ENCODE measurements at regions not wholly inside any gene's neighbourhood (a gene's known extent, or its start where the extent isn't known, plus 50 kb on each side); places are given as distances from the start of the nearest gene placed in this dataset.

DNA sequence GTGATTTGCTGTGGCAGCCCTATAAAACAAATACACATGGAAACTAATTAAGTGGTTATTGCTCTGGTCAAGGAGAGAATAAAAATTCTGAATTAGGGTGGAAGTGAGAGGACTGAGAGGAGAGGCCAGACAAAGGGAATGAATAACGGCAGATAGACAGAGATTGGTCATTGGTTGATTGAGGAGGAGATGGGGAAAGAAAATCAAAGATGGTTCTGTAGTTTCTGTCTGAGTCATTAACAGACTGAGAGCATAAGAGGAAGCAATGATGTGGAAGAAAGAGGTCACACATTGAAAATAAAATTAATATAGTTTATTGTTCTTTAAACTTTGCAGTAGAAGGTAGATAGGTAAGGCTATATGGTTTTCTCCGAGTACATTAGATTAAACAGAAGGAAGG is 469.8 kb downstream of the ACTL7B start:
- TF ChIP-seq, protein P1, sequence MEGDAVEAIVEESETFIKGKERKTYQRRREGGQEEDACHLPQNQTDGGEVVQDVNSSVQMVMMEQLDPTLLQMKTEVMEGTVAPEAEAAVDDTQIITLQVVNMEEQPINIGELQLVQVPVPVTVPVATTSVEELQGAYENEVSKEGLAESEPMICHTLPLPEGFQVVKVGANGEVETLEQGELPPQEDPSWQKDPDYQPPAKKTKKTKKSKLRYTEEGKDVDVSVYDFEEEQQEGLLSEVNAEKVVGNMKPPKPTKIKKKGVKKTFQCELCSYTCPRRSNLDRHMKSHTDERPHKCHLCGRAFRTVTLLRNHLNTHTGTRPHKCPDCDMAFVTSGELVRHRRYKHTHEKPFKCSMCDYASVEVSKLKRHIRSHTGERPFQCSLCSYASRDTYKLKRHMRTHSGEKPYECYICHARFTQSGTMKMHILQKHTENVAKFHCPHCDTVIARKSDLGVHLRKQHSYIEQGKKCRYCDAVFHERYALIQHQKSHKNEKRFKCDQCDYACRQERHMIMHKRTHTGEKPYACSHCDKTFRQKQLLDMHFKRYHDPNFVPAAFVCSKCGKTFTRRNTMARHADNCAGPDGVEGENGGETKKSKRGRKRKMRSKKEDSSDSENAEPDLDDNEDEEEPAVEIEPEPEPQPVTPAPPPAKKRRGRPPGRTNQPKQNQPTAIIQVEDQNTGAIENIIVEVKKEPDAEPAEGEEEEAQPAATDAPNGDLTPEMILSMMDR (IDR thresholded peaks at IDR 0.05): no peak
- no peak for TF ChIP-seq POLR2A (IDR thresholded peaks at IDR 0.05)
